ENCODE measurements at regions not wholly inside any gene's neighbourhood (a gene's known extent, or its start where the extent isn't known, plus 50 kb on each side); places are given as distances from the start of the nearest gene placed in this dataset.

DNA sequence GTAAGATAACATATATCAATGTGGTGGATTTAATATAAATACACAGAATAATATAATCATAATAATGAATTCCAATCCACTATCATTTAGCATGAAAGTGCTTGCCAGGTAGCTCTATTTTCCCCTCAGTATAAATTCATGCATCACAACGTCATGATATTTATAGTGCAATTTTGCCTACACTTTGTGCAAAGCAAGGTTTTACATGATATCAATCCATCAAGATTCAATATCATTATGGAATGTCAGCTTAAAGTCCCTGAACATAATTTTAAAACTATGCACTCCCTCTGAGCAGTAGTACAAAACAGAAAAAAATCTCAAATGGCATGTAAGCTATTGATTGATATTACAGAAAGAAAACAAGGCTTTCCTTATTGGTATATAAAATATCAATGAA, 962.2 kb upstream of the PCDH20 start:
- TF ChIP-seq, protein P1, sequence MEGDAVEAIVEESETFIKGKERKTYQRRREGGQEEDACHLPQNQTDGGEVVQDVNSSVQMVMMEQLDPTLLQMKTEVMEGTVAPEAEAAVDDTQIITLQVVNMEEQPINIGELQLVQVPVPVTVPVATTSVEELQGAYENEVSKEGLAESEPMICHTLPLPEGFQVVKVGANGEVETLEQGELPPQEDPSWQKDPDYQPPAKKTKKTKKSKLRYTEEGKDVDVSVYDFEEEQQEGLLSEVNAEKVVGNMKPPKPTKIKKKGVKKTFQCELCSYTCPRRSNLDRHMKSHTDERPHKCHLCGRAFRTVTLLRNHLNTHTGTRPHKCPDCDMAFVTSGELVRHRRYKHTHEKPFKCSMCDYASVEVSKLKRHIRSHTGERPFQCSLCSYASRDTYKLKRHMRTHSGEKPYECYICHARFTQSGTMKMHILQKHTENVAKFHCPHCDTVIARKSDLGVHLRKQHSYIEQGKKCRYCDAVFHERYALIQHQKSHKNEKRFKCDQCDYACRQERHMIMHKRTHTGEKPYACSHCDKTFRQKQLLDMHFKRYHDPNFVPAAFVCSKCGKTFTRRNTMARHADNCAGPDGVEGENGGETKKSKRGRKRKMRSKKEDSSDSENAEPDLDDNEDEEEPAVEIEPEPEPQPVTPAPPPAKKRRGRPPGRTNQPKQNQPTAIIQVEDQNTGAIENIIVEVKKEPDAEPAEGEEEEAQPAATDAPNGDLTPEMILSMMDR (IDR thresholded peaks at IDR 0.05) = no peak
- TF ChIP-seq POLR2A (IDR thresholded peaks at IDR 0.05) = no peak
- no peak for TF ChIP-seq EP300 (IDR thresholded peaks at IDR 0.05)

All from ovary (tissue), 3 donors.